IMR-90 (cell line): ENCODE measurements at regions not wholly inside any gene's neighbourhood (a gene's known extent, or its start where the extent isn't known, plus 50 kb on each side); places are given as distances from the start of the nearest gene placed in this dataset.
"Not testable (repeated sequence)": the region's sequence is repeated elsewhere in the genome, so short reads cannot be mapped to it uniquely, and the experiment has no call there.

ENCODE experiments used
- ATAC-seq: fragments of 200-7000 bp; cut with Tn5 transposase; 2 replicates; pipeline ENCODE4 v1.9.1; 2020; ENCODE audit warnings: low read depth, mild to moderate bottlenecking, moderate library complexity
- BruUV-seq: library from RNA; stranded (reverse); fragments of 400-500 nt; replicated peaks from 2 replicates; lab custom pipeline; 2021; lab: Mats Ljungman, UMichigan
- CTCF ChIA-PET: fragments of 300-600 bp; formaldehyde crosslinking; extraction: SDS; loops from one replicate; lab custom pipeline; 2021; ENCODE audit warnings: antibody characterized with exemption; lab: Yijun Ruan, JAX
- POLR2A ChIA-PET: fragments of 300-600 bp; sonication (Branson Sonifier 250); formaldehyde crosslinking; loops from one replicate; lab custom pipeline; 2022; ENCODE audit warnings: antibody characterized with exemption; ENCODE audit not compliant: unreplicated experiment; lab: Charles Lee
- DNase-seq: peaks from one replicate; pipeline ENCODE4 v3.0.0; 2013
- H2AFZ ChIP-seq: replicated peaks from 2 replicates; pipeline ENCODE3; 2013; ENCODE audit warnings: low read length, mild to moderate bottlenecking; ENCODE audit not compliant: poor library complexity
- H2AK5ac ChIP-seq: 2 replicates; pipeline ENCODE4 v1.6.1; 2013; ENCODE audit warnings: low read depth, low read length, inconsistent platforms
- H2AK9ac ChIP-seq: replicated peaks from 2 replicates; pipeline ENCODE3; 2013; ENCODE audit warnings: mild to moderate bottlenecking, low read depth, low read length, moderate library complexity; ENCODE audit not compliant: poor library complexity
- H2BK120ac ChIP-seq: 2 replicates; pipeline ENCODE4 v1.6.1; 2013; ENCODE audit warnings: low read depth, low read length, inconsistent platforms
- H2BK15ac ChIP-seq: 3 replicates; pipeline ENCODE4 v1.6.1; 2013; ENCODE audit warnings: low read depth, low read length, inconsistent platforms
- H2BK20ac ChIP-seq: 2 replicates; pipeline ENCODE4 v1.6.1; 2013; ENCODE audit warnings: low read depth, mild to moderate bottlenecking, inconsistent platforms, low read length, moderate library complexity
- H2BK5ac ChIP-seq: 2 replicates; pipeline ENCODE4 v1.6.1; 2013; ENCODE audit warnings: mild to moderate bottlenecking, low read depth, low read length, inconsistent platforms; ENCODE audit not compliant: poor library complexity, severe bottlenecking
- H3K14ac ChIP-seq: replicated peaks from 2 replicates; pipeline ENCODE4 v1.6.1; 2013; ENCODE audit warnings: low read depth, low read length, inconsistent platforms
- H3K18ac ChIP-seq: 2 replicates; pipeline ENCODE4 v1.6.1; 2013; ENCODE audit warnings: low read depth, low read length, control low read depth
- H3K23ac ChIP-seq: 2 replicates; pipeline ENCODE4 v1.6.1; 2013; ENCODE audit warnings: low read depth, low read length, inconsistent platforms
- H3K27ac ChIP-seq: 2 replicates; pipeline ENCODE4 v1.5.1; 2013; ENCODE audit warnings: mild to moderate bottlenecking, control low read depth, low read length; ENCODE audit not compliant: insufficient read depth
- H3K27me3 ChIP-seq: 2 replicates; pipeline ENCODE4 v1.6.1; 2013; ENCODE audit warnings: low read length; ENCODE audit not compliant: control insufficient read depth, insufficient read depth
- H3K36me3 ChIP-seq: 2 replicates; pipeline ENCODE4 v1.6.1; 2013; ENCODE audit warnings: low read length, mixed read lengths; ENCODE audit not compliant: control insufficient read depth, insufficient read depth
- H3K4ac ChIP-seq: 2 replicates; pipeline ENCODE4 v1.6.1; 2013; ENCODE audit warnings: low read depth, low read length, inconsistent platforms
- H3K4me1 ChIP-seq: 2 replicates; pipeline ENCODE4 v1.6.1; 2013; ENCODE audit warnings: low read length, mixed read lengths; ENCODE audit not compliant: control insufficient read depth, insufficient read depth
- H3K4me2 ChIP-seq: 2 replicates; pipeline ENCODE4 v1.6.1; 2013; ENCODE audit warnings: low read depth, mild to moderate bottlenecking, control low read depth, low read length, moderate library complexity
- H3K4me3 ChIP-seq: 2 replicates; pipeline ENCODE4 v1.5.1; 2013; ENCODE audit warnings: low read depth, mild to moderate bottlenecking, control low read depth, low read length, moderate library complexity; ENCODE audit not compliant: insufficient read depth
- H3K56ac ChIP-seq: 2 replicates; pipeline ENCODE4 v1.6.1; 2013; ENCODE audit warnings: low read length, inconsistent platforms; ENCODE audit not compliant: insufficient read depth; ENCODE audit errors: extremely low read depth
- H3K79me1 ChIP-seq, 2 experiments: 2 replicates each; pipeline ENCODE4 v1.6.1; 2013; ENCODE audit warnings: low read length in 2 of 2, inconsistent platforms in 1 of 2, low read depth in 1 of 2
- H3K9ac ChIP-seq: 2 replicates; pipeline ENCODE4 v1.6.1; 2013; ENCODE audit warnings: low read depth, low read length, control low read depth
- H3K9me1 ChIP-seq: 2 replicates; pipeline ENCODE4 v1.6.1; 2013; ENCODE audit warnings: low read length, inconsistent platforms; ENCODE audit not compliant: insufficient read depth
- H3K9me3 ChIP-seq: 2 replicates; pipeline ENCODE4 v1.6.1; 2013; ENCODE audit warnings: low read length; ENCODE audit not compliant: control insufficient read depth, insufficient read depth
- H4K20me1 ChIP-seq: 2 replicates; pipeline ENCODE4 v1.6.1; 2013; ENCODE audit warnings: low read length, inconsistent platforms; ENCODE audit not compliant: insufficient read depth
- H4K5ac ChIP-seq: 2 replicates; pipeline ENCODE4 v1.6.1; 2013; ENCODE audit warnings: mild to moderate bottlenecking, low read depth, low read length, control low read depth
- H4K8ac ChIP-seq, 2 experiments: 2 replicates each; pipeline ENCODE4 v1.6.1; 2013; ENCODE audit warnings: low read depth in 2 of 2, low read length in 2 of 2, control low read depth in 1 of 2, inconsistent platforms in 1 of 2
- H4K91ac ChIP-seq: 2 replicates; pipeline ENCODE4 v1.6.1; 2013; ENCODE audit warnings: low read depth, low read length, inconsistent platforms; ENCODE audit not compliant: insufficient read depth
- FOS ChIP-seq: fragments of 150-350 bp; IDR thresholded peaks from 2 replicates; pipeline ENCODE4 v1.6.1; 2016; ENCODE audit warnings: low read depth, low read length
- WGBS, 2 experiments: methylation state at CpG; one replicate each; pipeline versions ENCODE4 v1.1.5 to v1.1.7; 2013; ENCODE audit warnings: missing lambda C conversion rate in 2 of 2; ENCODE audit not compliant: insufficient read length in 1 of 2; ENCODE audit errors: extremely low coverage in 2 of 2; 5-methylcytosine and 5-hydroxymethylcytosine counted together
- dilution Hi-C: fragments of 300-500 bp; cut with HindIII; formaldehyde crosslinking; loops from one replicate; pipeline ENCODE4 v1.14.3; 2018; ENCODE audit warnings: low sequenced_read_pairs; ENCODE audit not compliant: unreplicated experiment
- in situ Hi-C: fragments of 300-500 bp; cut with MboI; formaldehyde crosslinking; loops from 3 replicates; pipeline ENCODE4 v1.14.3; 2019; ENCODE audit warnings: low sequenced_read_pairs, inconsistent platforms, mixed read lengths
- intact Hi-C: fragments of 100-400 bp; cut with micrococcal nuclease; formaldehyde crosslinking; loops from 2 replicates; pipeline ENCODE4 v1.10.0; 2022

DNA sequence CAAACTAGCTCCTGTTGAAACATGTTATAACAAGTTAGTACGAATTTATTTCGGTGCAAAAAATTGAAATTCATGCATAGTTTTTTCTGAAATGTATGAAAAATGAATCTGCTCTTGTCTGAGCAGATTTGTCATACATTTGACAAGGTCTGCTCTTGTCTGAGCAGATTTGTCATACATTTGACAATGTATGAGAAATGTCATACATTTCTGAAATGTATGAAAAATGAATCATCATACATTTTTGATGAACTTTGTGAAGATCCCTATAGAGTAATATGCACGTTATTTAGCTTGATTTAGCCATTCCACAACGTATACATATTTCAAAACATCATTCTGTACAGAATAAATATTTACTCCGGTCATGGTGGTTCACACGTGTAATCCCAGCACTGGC lies 85.9 kb upstream of the PARP8 start:
- no peak overlapping the region for H3K18ac ChIP-seq
- dilution Hi-C loops: no loop called here
- CTCF ChIA-PET: no interaction called here

GRCh38 chr5:50581845-50582244 lies 84.6 kb upstream of the PARP8 start:
- CTCF ChIA-PET, H4K20me1 ChIP-seq, H4K91ac ChIP-seq, H3K27ac ChIP-seq, H2BK5ac ChIP-seq, H2AFZ ChIP-seq, H2BK120ac ChIP-seq, H2AK9ac ChIP-seq, H3K4ac ChIP-seq, H3K36me3 ChIP-seq, H3K23ac ChIP-seq, H3K56ac ChIP-seq, H2AK5ac ChIP-seq, in situ Hi-C loops, ATAC-seq, H4K5ac ChIP-seq, H3K4me2 ChIP-seq, H3K9ac ChIP-seq, H3K4me1 ChIP-seq, H2BK20ac ChIP-seq, H3K79me1 ChIP-seq, H3K4me3 ChIP-seq, intact Hi-C loops, BruUV-seq, H3K18ac ChIP-seq, DNase-seq, H4K8ac ChIP-seq, H3K27me3 ChIP-seq, H3K9me3 ChIP-seq, H2BK15ac ChIP-seq, POLR2A ChIA-PET, H3K9me1 ChIP-seq, dilution Hi-C loops, H3K14ac ChIP-seq: not testable (repeated sequence)
- no CpG with 5 or more reads among the region's 1 CpG for WGBS, 2 experiments

More for the DNA sequence above, 85.9 kb upstream of the PARP8 start:
- POLR2A ChIA-PET: no interaction called here
- Histone ChIP-seq H2BK15ac (no peak overlapping the region), H3K27me3 (no peaks in the 10 kb centered on the region), H3K9me3 (no peaks in the 10 kb centered on the region), H4K20me1 (no peaks in the 10 kb centered on the region), H3K4me2 (no peak overlapping the region), H3K56ac (no peak overlapping the region), H3K79me1 (no peaks in the 10 kb centered on the region), H3K4me1 (no peaks in the 10 kb centered on the region), H3K36me3 (no peaks in the 10 kb centered on the region), H3K14ac (no peak overlapping the region), H2AK9ac (no peak overlapping the region), H2BK5ac (no peak overlapping the region), H2AK5ac (no peak overlapping the region), H2AFZ (no peak overlapping the region), H4K91ac (no peak overlapping the region), H4K5ac (no peak overlapping the region), H2BK120ac (no peak overlapping the region), H3K9ac (no peak overlapping the region), H3K9me1 (no peaks in the 10 kb centered on the region), H4K8ac (no peak overlapping the region), H3K27ac (no peak overlapping the region), H3K4ac (no peak overlapping the region), H2BK20ac (no peak overlapping the region), H3K4me3 (no peak overlapping the region), H3K23ac (no peak overlapping the region)
- ATAC-seq (no peak), DNase-seq (no peak)
- intact Hi-C loops (no loop called here), in situ Hi-C loops (no loop called here)
- WGBS, 2 experiments: no CpG with 5 or more reads among the region's 6 CpGs
- no TSS peak for BruUV-seq
- no peak for TF ChIP-seq FOS
